HL-60 (cell line): ENCODE measurements at regions not wholly inside any gene's neighbourhood (a gene's known extent, or its start where the extent isn't known, plus 50 kb on each side); places are given as distances from the start of the nearest gene placed in this dataset.

Source experiments
- DNase-seq, 2 experiments: peaks; one replicate each; pipeline ENCODE4 v3.0.0-alpha.2; 2010 to 2020; ENCODE audit warnings: low read depth in 1 of 2, low spot score in 1 of 2
- H3K27ac ChIP-seq: fragments of 250-450 bp; sonication (Bioruptor Pico); replicated peaks from 2 replicates; pipeline ENCODE4 v1.5.1; 2020; ENCODE audit warnings: mild to moderate bottlenecking, moderate library complexity
- H3K27me3 ChIP-seq: fragments of 250-450 bp; sonication (Bioruptor Pico); 2 replicates; pipeline ENCODE4 v1.5.1; 2021; ENCODE audit warnings: mild to moderate bottlenecking, moderate library complexity; ENCODE audit not compliant: insufficient read depth, poor library complexity, severe bottlenecking
- H3K4me3 ChIP-seq: replicated peaks from 2 replicates; pipeline ENCODE4 v1.5.1; 2011; ENCODE audit warnings: mild to moderate bottlenecking, control low read depth, low read length; ENCODE audit not compliant: insufficient read depth
- CTCF ChIP-seq: IDR thresholded peaks from one replicate; pipeline ENCODE4 v1.5.1; 2011; ENCODE audit warnings: low read length, control low read depth, inconsistent platforms; ENCODE audit not compliant: insufficient read depth
- GABPA ChIP-seq: IDR thresholded peaks from 2 replicates; pipeline ENCODE4 v1.6.1; 2012; ENCODE audit warnings: low read depth
- POLR2AphosphoS5 ChIP-seq: IDR thresholded peaks from 2 replicates; pipeline ENCODE4 v1.6.1; 2012; ENCODE audit warnings: low read depth
- REST ChIP-seq: IDR thresholded peaks from 2 replicates; pipeline ENCODE4 v1.6.1; 2012; ENCODE audit warnings: low read depth; ENCODE audit not compliant: insufficient replicate concordance
- SPI1 ChIP-seq: IDR thresholded peaks from 2 replicates; pipeline ENCODE4 v1.6.1; 2012; ENCODE audit warnings: low read depth, mild to moderate bottlenecking, borderline replicate concordance

- H3K27ac ChIP-seq, result no peak overlapping the region
- TF ChIP-seq CTCF (no peak), SPI1 (peak; percentile 78), GABPA (no peak)
These were observed 363.0 kb downstream of the FSIP2 start for GRCh38 chr2:186101616-186102015.

DNA sequence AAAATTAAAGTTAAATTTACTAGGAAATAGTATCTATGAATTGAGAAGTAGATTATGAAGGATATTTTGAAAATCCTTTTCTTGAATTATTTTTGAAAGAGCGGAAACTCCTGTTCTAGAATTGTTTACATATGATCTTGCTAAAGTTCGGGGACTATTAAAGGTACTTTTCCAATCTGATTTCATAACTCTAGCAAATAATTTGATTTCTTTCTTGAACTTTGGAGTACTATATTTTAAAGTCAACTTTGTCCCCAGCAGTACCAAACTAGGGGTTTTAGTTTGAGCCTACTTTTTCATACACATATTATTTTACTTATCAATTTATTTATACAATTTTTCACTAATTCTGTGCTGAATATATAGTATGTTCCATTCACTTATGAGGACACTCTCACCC lies 364.7 kb downstream of the FSIP2 start:
- H3K27me3 ChIP-seq, result no peaks in the 10 kb centered on the region
- H3K4me3 ChIP-seq, result no peak overlapping the region
- DNase-seq, result no peak
- TF ChIP-seq CTCF (no peak), GABPA (no peak), POLR2AphosphoS5 (no peak), SPI1 (no peak), REST (no peak)
- H3K27ac ChIP-seq, result no peak overlapping the region

More at GRCh38 chr2:186101616-186102015, 363.0 kb downstream of the FSIP2 start:
- H3K27me3 ChIP-seq, result no peaks in the 10 kb centered on the region
- DNase-seq, result no peak
- H3K4me3 ChIP-seq, result no peak overlapping the region

- H3K27me3 ChIP-seq, result no peaks in the 10 kb centered on the region
- TF ChIP-seq REST (no peak), SPI1 (no peak), GABPA (no peak), POLR2AphosphoS5 (no peak), CTCF (no peak)
- H3K4me3 ChIP-seq, result no peak overlapping the region
- no peak for DNase-seq
- no peak overlapping the region for H3K27ac ChIP-seq
These were observed 366.6 kb downstream of the FSIP2 start for GRCh38 chr2:186105016-186105724.

DNA sequence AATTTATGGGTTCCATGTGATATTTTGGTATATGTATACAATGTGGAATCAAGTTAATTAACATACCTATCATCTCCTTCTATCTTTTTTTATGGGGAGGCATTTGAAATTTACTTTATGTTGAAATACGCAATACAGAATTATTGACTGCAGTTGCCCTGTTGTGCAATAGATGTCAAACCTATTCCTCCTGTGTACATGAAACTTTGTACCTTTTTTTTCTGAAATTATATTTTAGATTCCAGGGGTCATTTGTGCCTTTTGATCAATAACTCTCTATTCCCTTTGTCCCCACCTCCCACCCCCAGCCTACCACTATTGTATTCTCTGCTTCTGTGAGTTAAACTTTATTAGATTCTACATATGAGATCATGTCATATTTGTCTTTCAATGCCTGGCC lies 369.9 kb downstream of the FSIP2 start:
- H3K27me3 ChIP-seq, result no peaks in the 10 kb centered on the region
- H3K27ac ChIP-seq, result no peak overlapping the region
- TF ChIP-seq CTCF (no peak), POLR2AphosphoS5 (no peak), REST (no peak), GABPA (no peak), SPI1 (no peak)
- no peak for DNase-seq
- no peak overlapping the region for H3K4me3 ChIP-seq
